GM18868 (cell line): ENCODE measurements at regions not wholly inside any gene's neighbourhood (a gene's known extent, or its start where the extent isn't known, plus 50 kb on each side); places are given as distances from the start of the nearest gene placed in this dataset.
"Not testable (repeated sequence)": the region's sequence is repeated elsewhere in the genome, so short reads cannot be mapped to it uniquely, and the experiment has no call there.

Experiments
- ATAC-seq: cut with Tn5 transposase; IDR thresholded peaks from one replicate; pipeline ENCODE4 v1.9.1; 2021; ENCODE audit warnings: mild to moderate bottlenecking, moderate library complexity; ENCODE audit not compliant: unreplicated experiment

- not testable (repeated sequence) for ATAC-seq
Measured at GRCh38 chr1:83163879-83164475, 835.0 kb downstream of the TTLL7 start.

GRCh38 chr1:83158924-83159323, 840.0 kb downstream of the TTLL7 start:
- not testable (repeated sequence) for ATAC-seq

- ATAC-seq = not testable (repeated sequence)
Measured at GRCh38 chr1:83154306-83154705, 844.6 kb downstream of the TTLL7 start.

GRCh38 chr1:83151167-83151898, 847.6 kb downstream of the TTLL7 start:
- not testable (repeated sequence) for ATAC-seq

GRCh38 chr1:83150479-83150878, 848.5 kb downstream of the TTLL7 start:
- ATAC-seq = not testable (repeated sequence)

- peak; percentile 54 for ATAC-seq
Measured at GRCh38 chr1:83145820-83146219, 853.1 kb downstream of the TTLL7 start.

- not testable (repeated sequence) for ATAC-seq
Measured at GRCh38 chr1:83142802-83143201, 856.1 kb downstream of the TTLL7 start.

- not testable (repeated sequence) for ATAC-seq
Measured at GRCh38 chr1:83135524-83136157, 863.3 kb downstream of the TTLL7 start.

GRCh38 chr1:83134322-83135014, 864.5 kb downstream of the TTLL7 start:
- not testable (repeated sequence) for ATAC-seq

- ATAC-seq = no peak
Measured at GRCh38 chr1:83131692-83131955, 867.3 kb downstream of the TTLL7 start.

- peak; percentile 83 for ATAC-seq
Measured at GRCh38 chr1:83130886-83131691, 867.8 kb downstream of the TTLL7 start.

GRCh38 chr1:83129107-83129506, 869.8 kb downstream of the TTLL7 start:
- ATAC-seq = no peak

GRCh38 chr1:83125456-83125855, 873.5 kb downstream of the TTLL7 start:
- ATAC-seq = no peak

- ATAC-seq = no peak
Measured at GRCh38 chr1:83123019-83123418, 875.9 kb downstream of the TTLL7 start.

GRCh38 chr1:83118472-83118871, 880.5 kb downstream of the TTLL7 start:
- no peak for ATAC-seq

GRCh38 chr1:83117030-83117429, 881.9 kb downstream of the TTLL7 start:
- not testable (repeated sequence) for ATAC-seq

GRCh38 chr1:83115785-83116184, 883.1 kb downstream of the TTLL7 start:
- ATAC-seq = no peak

- ATAC-seq = no peak
Measured at GRCh38 chr1:83114136-83114834, 884.6 kb downstream of the TTLL7 start.

GRCh38 chr1:83113652-83114051, 885.3 kb downstream of the TTLL7 start:
- ATAC-seq = no peak

- ATAC-seq = no peak
Measured at GRCh38 chr1:83112248-83112885, 886.6 kb downstream of the TTLL7 start.
